ENCODE measurements at regions not wholly inside any gene's neighbourhood (a gene's known extent, or its start where the extent isn't known, plus 50 kb on each side); places are given as distances from the start of the nearest gene placed in this dataset.

- no peak for DNase-seq
These were observed 364.8 kb downstream of the EPM2A start for GRCh38 chr6:145370559-145370958.

GRCh38 chr6:145372671-145373151 lies 362.6 kb downstream of the EPM2A start:
- no peak for DNase-seq

DNA sequence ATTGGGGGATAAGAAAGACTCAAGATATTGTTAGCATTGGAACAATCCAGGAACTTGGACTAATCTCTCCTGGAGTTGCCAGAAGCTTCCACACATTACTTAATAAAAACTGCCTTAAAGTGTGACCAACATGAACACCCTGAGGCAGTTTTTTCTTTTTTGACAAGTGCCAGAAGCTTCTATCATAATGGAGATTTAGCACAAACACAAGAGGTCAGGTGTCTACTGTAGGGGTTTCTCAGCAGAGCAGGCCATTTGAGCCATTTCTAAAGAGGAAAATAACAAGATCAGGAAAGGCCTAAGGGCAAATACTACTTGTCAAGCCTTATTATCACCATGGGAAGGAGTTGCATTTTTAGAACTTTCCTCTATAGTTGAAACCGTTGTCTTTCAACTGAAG lies 361.5 kb downstream of the EPM2A start:
- DNase-seq = no peak

DNA sequence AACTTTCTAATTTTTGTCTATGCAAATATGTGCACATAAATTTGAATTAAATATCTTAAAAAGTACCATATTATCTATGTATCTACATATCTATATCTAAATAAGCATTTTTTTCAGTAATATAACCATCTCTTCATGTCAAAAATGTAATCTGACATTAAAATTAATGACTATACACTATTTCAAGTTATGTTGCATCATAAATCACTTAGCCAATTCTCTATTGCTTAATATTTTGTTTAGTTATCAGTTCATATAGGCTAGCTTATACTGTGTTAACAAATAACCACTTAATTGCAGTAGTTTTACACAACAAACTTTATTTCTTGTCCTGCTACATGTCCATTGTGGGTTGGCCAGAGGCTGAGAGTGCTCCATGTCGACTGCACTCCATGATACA lies 360.8 kb downstream of the EPM2A start:
- no peak for DNase-seq

DNA sequence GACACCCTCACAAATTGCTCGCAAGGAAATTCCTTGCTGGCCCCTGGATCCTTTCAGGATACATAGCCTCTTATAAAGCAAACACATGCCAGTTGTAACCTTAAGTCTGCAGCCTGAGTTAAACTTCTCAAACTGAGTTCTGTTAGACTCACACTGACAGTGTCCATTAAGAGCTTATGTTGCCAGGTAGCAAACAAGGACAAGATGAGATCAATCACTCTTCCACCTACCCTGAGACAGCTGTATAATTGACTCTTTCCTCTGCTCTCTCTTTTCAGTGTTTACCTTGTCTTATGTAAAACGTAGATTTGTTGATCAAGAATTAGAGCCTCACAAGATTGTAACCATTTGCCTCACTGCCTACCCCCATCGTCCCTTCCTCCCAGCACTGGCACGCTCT lies 359.8 kb downstream of the EPM2A start:
- DNase-seq = no peak

DNA sequence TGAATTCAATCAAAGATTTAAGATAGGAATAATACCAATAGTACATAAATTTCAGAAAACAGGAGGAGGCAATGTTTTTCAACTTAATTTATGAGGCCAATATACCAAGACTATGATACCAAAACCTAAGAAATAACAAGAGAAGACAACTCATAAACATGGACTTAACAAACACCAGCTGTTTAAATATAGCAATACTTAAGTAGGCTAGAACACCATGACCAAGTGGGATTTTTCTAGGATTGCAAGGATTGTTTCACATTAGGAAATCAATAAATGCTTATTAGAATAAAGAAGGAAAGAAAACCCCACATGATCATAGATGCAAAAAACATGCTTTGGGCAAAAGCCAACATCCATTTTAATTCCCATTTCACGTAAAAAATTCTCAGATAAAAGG lies 355.1 kb downstream of the EPM2A start:
- DNase-seq = no peak

DNA sequence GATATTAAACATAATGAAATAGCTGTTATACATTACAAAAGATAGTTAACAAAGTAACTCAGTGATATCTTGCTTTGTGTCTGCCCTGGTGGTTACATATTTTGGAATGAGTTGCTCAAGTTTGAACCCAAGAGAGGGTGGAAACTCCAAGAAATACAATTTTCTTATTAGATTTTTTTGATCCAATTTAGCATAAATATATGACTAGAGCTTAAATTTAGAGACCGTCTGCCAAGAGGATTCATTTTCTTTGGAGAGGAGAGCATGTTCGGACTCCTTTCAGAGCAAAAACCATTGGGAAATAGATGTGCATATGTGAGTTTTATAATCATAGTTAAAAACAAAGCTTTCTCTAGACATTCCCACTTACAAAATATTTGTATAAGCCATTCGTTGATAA lies 353.4 kb downstream of the EPM2A start:
- no peak for DNase-seq

DNA sequence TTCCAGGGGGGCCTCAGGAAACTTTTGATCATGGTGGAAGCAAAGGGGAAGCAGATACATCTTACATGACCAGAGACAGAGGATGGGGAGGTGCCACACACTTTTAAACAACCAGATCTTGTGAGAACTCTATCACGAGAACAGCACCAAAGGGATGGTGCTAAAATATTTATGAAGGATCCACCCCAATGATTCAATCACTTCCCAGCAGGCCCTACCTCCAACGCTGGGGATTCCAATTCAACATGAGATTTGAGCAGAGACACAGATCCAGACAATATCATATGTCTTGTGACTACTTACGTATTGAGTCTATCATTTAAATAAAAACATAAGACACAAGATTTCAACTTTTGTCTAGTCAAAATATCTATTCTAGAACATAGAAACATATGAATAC lies 351.9 kb downstream of the EPM2A start:
- no peak for DNase-seq

GRCh38 chr6:145384503-145384902 lies 350.8 kb downstream of the EPM2A start:
- no peak for DNase-seq

DNA sequence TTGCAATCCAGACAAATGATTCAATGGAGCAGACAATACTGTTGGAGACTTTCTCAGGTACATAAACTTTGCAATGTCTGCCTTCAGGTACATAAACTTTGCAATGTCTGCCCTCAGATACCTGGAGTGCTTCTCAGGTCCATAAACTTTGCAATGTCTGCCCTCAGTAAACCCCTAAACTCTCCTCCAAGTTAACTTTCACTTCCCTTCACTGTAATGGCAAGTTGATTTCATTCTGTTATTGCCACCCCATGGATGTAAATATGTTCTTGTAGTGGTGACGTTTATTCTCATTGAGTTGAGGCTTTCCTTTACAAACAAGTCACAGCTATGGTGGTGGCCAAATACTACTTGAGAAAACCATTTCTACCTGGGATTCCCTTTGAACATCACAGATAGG lies 338.8 kb downstream of the EPM2A start:
- no peak for DNase-seq

- no peak for DNase-seq
These were observed 334.8 kb downstream of the EPM2A start for GRCh38 chr6:145400508-145400907.

DNA sequence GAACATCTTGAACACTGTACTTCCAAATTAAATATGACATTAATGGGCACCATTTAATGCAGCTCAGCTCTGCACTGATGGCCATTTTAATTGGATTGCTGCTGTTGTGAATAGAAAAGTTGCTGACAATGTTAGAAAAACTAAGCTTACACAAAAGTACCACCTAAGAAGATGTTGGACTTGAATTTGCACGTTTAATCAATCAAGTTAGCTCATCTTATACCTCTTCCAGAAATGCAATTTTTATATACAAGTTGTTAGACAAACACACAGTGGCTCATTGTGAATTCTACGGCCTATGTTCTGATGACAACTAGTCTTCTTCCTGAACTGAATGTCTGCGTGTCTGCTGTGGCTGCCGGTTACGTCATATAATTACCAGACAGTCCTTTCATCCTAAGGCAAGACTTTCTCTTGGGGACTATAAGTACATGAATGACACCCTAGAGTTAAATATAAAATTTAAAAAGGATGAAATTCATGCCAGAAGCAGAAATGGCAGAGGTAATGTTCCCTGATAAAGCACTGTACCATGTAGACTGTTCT lies 330.2 kb downstream of the EPM2A start:
- DNase-seq = no peak

GRCh38 chr6:145406783-145407182 lies 328.5 kb downstream of the EPM2A start:
- DNase-seq = no peak

GRCh38 chr6:145415616-145416015 lies 319.7 kb downstream of the EPM2A start:
- no peak for DNase-seq

DNA sequence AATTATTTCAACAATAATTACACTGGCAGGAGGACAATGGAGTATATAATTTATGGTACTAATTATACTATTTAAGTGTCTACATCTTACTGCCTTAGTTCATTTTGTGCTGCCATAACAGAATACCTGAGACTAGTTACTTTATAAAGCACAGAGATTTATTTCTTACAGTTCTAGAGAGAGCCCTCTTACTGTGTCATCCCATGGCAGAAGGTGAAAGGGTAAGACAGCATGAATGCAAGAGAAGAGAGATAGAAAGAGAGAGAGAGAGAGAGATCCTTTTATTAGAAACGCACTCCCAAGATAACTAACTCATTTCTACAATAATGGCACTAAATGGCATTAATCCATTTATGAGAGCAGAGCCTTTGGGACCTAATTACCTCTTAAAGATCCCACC lies 314.7 kb downstream of the EPM2A start:
- no peak for DNase-seq

DNA sequence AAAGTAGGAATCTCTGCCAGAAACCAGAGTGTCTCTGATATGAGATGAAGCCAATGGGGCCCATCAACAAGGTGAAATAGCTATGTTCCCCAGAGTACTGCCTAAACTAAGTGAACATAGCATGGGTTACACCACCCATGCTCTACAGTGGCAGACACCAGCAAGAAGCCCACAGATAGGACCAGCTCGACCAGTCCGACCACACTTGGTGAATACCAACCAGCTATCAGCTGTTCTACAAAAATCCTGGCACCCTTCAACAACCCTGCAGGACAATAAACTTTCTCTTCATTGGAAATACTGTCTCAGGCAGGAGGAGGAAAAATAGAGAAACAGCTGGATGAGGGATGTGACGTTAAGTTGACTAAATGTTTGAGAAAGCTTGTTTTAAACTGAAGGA lies 311.4 kb downstream of the EPM2A start:
- no peak for DNase-seq

DNA sequence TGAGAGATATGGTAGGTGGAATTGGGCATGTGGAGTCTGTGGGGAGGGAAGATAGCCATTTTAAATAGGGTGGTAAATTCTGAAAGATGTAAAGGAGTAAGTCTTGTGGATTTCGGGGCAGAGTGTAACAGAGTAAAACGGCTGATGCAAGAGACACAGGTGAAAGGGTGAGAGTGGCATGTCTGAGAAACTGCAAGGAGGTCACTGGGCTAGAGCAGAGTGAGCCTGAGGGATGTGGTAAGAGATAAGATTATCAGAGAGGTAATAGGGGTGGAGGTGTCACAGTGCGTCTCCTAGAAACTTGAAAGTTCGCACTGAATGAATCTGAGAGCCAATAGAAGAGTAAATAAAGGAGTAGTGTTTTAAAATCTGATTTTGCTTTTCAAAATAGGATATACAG lies 308.1 kb downstream of the EPM2A start:
- no peak for DNase-seq

- DNase-seq = no peak
These were observed 306.6 kb downstream of the EPM2A start for GRCh38 chr6:145428706-145429105.

DNA sequence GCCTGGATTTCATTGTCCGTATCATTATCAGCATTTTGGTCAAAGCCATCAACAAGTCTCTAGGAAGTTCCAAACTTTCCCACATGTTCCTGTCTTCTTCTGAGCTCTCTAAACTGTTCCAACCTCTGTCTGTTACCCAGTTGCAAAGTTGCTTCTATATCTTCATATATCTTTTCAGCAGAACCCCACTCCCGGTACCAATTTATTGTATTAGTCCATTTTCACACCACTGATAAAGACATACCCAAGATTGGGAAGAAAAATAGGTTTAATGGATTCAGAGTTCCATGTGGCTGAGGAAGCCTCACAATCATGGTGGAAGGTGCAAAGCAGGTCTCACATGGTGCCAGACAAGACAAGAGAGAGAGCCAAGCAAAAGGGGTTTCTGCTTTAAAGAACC lies 293.2 kb downstream of the EPM2A start:
- DNase-seq = no peak

DNA sequence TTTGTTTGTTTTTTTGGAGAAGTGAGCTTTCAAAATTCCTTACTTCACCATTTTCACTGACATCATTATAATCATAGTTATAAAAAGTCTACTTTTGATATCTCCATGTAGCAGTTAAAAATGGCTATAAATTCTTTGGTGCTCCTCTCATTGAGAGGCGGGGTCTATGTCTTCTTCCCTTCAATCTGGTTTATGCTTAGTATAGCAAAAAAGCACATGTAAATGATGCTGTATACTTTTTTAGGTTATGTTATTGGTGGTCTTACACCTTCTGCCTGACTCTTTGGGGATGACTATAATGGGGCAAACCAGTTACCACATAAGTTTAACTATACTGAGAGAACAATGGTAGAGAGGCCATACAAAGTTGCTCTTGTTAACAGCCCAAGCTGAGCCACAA lies 289.6 kb downstream of the EPM2A start:
- no peak for DNase-seq

DNA sequence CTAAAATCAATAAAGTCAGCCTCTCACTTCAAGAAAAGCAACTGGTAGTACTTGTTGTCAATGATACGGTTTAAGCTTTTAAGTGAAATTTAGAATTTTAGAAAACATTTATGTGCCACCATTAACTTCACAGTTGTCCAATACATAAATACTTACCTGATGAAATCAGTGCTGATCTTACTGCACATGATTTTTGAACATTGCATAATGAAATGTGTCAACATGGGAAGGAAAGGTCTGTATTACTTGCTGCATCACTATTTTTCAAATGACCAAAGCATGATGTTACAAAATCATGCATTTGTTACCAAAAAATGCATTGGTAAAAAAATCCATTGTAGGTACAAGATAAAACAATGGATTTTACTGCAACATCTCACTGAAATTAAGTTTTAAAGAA lies 284.3 kb downstream of the EPM2A start:
- DNase-seq = no peak

DNA sequence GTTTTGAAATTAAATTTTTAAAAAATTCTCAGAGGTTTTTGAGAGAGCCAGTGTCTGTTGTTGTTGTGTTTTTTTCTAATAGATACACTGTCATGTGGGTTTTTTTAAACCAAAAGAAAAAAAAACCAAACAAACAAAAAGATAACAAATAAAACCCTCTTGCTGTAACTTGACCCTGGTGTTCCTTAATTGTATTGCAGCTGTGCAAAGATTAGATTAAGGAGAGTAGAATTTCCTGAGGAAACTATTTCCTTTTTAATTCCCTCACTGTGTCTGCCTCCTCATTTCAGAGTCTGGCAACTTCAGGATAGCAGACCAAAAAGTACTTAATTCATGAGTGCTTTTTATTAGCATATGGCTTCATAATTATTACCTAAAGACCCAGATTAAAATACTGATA lies 281.9 kb downstream of the EPM2A start:
- no peak for DNase-seq

GRCh38 chr6:145454006-145454405 lies 281.3 kb downstream of the EPM2A start:
- no peak for DNase-seq

DNA sequence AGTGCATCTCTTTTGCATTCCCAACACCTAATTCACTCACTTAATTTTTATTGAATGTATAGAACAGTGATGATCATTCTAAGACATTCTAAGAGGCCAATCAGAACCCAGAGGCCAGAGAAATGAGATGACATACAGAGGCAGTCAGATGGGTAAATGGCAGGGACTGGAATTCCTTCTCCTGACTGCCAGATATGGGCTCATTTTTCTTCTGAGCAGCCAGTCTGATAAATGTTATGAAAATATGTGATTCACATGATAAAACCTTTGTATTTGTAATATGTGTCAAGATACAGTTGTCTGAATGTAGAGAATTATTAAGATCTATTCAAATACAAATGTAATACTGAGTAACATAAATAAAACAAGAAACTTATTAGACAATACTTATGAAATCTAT lies 277.8 kb downstream of the EPM2A start:
- no peak for DNase-seq

GRCh38 chr6:145468534-145468933 lies 266.8 kb downstream of the EPM2A start:
- DNase-seq = no peak

DNA sequence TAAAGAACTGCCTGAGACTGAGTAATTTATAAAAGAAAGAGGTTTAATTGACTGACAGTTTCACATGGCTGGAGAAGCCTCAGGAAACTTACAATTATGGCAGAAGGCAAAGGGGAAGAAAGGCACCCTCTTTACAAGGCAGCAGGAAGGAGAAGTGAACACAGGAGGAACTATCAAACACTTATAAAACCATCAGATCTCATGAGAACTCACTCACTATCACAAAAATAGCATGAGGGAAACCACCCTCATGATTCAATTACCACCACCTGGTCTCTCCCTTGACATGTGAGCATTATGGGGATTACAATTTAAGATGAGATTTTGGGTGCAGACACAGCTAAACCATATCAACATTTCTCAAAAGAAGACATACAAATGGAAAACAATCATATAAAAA lies 266.3 kb downstream of the EPM2A start:
- no peak for DNase-seq

Data from activated CD8-positive, alpha-beta memory T cell treated with anti-CD3 and anti-CD28 coated beads, Interleukin-2, amount 50 U/mL, for 48 hours (primary cell).